Esophagus muscularis mucosa (tissue), 3 donors: ENCODE measurements at regions not wholly inside any gene's neighbourhood (a gene's known extent, or its start where the extent isn't known, plus 50 kb on each side); places are given as distances from the start of the nearest gene placed in this dataset.

Source experiments
- CTCF ChIP-seq, 3 experiments: fragments of 200-600 bp in 2 of 3; fragments of 450-650 bp in 1 of 3; sonication (generic) in 2 of 3; IDR thresholded peaks; one replicate each; pipeline ENCODE4 v1.5.1; 2017 to 2019; ENCODE audit warnings: antibody characterized with exemption in 3 of 3, mild to moderate bottlenecking in 2 of 3, moderate library complexity in 1 of 3
- POLR2A ChIP-seq: fragments of 450-650 bp; IDR thresholded peaks from one replicate; pipeline ENCODE4 v1.6.1; 2017; ENCODE audit warnings: antibody characterized with exemption, moderate library complexity, mild to moderate bottlenecking, low read depth

GRCh38 chr5:164266571-164266970, 761.2 kb downstream of the MAT2B start:
- TF ChIP-seq CTCF (IDR thresholded peaks at IDR 0.05) (no peak), POLR2A (no peak)
